H54 (cell line): ENCODE measurements at regions not wholly inside any gene's neighbourhood (a gene's known extent, or its start where the extent isn't known, plus 50 kb on each side); places are given as distances from the start of the nearest gene placed in this dataset.

Experiments
- DNase-seq: peaks from one replicate; pipeline ENCODE4 v3.0.0; 2011; ENCODE audit warnings: low spot score, mixed read lengths; ENCODE audit not compliant: insufficient read length
- FAIRE-seq: peaks from 3 replicates; lab custom pipeline; 2011; peaks lifted over from hg19 to GRCh38; lab: Jason Lieb, UNC
- POLR2A ChIP-seq: IDR thresholded peaks from 2 replicates; pipeline ENCODE4 v1.6.1; 2011; ENCODE audit warnings: low read depth, mild to moderate bottlenecking, low read length

- no peak for TF ChIP-seq POLR2A
- DNase-seq (no peak), FAIRE-seq (no peak)
These were observed 53.8 kb upstream of the FBN2 start for GRCh38 chr5:128591598-128592455.

- DNase-seq = no peak
- FAIRE-seq = no peak
- no peak for TF ChIP-seq POLR2A
These were observed 58.0 kb upstream of the FBN2 start for GRCh38 chr5:128596071-128596470.

- no peak for DNase-seq
- no peak for FAIRE-seq
- TF ChIP-seq POLR2A = no peak
These were observed 59.1 kb upstream of the FBN2 start for GRCh38 chr5:128597156-128597555.

- FAIRE-seq (no peak), DNase-seq (no peak)
- TF ChIP-seq POLR2A = no peak
These were observed 75.1 kb upstream of the FBN2 start for GRCh38 chr5:128613128-128613527.

DNA sequence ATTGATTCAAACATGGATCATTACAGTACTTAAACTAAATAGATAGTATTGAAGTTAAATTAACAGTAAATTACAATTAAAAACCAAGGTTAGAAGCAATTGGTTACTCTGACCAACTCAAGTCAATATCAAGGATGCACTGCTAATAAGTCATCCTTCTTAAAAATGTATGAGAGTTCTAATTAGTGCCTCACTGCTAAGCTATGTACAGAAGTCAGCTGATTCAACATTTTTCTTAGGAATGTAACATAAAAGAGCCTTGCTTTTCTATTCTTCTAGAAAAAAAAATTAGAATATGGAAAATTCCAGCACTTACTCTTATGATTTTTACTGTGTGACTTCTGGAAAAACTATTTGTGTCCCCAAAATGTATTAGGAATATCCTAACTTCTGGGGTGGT is 75.7 kb upstream of the FBN2 start:
- no peak for TF ChIP-seq POLR2A

GRCh38 chr5:128615578-128615977 is 77.5 kb upstream of the FBN2 start:
- DNase-seq (no peak), FAIRE-seq (no peak)
- TF ChIP-seq POLR2A = no peak

More for the DNA sequence above, 75.7 kb upstream of the FBN2 start:
- no peak for DNase-seq
- FAIRE-seq = no peak

DNA sequence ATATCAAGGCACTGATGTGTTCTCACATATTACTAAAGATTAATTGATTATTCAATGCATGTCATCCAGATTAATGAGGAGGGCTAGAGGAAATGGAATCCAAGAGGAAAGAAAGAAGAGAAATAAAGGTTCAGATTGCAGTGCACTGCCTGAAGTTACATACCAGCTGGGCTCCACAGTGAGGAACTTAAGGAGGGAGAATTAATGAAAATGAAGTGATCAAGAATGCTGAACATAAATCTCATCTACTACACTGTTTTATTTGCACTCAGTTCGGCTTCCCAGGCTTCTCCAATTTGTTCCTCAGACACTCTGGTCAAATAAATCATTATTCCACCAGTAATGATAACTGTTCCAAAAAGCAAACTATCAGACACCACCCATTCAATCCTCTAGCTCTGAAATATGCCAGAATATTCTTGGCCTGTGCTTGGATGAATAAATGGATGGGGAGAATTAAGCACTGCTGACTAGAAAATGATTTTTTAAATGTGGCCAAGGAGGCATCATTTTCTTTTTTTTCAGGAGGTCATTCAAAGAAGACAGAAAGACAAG is 88.6 kb upstream of the FBN2 start:
- TF ChIP-seq POLR2A = no peak
- FAIRE-seq = no peak
- no peak for DNase-seq

DNA sequence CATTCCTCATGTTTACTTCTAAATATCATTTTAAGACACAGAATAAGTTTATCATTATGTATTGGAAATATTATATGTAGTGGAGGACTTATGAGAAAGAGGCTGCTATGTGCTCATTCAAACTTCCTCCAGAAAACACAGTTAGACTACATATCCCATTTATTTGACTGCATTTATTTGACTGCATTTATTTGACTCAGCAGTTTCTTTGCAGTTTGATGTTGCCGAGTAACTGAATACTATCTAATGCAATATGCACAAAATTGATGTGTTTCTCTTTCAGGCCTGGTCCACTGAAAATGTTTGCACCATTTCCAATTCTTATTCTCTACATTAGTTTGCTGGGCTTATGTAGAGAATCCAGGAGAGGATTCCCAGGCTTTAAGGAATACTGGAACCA is 89.9 kb upstream of the FBN2 start:
- DNase-seq (no peak), FAIRE-seq (no peak)
- no peak for TF ChIP-seq POLR2A

DNA sequence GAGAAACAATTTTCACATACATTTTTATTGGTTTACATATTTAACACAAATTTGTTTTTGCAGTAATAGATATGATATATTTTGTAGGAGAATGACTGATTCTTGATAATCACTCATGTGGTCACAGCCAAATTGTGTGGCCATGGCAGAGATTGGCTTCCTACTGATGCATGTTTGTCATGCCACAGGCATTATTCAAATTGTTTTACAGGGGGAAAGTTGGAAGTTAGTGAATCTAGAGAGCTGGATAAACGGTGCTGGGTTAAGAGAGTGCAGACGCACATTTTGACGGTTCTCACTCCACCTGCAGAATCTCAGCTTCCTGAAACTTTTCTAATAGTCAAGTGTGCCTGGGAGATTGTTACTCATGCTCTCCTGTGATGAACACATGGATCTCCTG is 91.1 kb upstream of the FBN2 start:
- FAIRE-seq = no peak
- no peak for TF ChIP-seq POLR2A

DNA sequence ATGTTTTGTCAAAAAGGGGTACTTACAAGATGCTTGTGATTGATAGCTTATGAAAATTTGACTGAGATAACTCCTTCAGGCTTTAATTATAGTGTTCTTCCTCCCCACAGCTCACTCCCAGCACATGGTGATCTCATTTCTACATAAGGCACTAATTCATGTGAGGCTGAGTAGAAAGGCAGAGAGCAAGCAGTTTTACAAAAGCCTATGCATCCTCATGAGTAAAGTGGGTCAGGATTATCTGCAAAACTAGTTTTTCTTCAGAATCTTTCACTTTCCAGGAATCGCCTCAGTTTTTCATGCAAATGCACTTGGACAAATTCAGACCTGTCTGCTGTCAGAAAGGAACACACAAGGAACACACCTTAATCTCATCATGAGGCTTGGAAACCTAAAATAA is 92.1 kb upstream of the FBN2 start:
- FAIRE-seq = no peak
- no peak for TF ChIP-seq POLR2A
- DNase-seq = no peak

More for the DNA sequence above, 91.1 kb upstream of the FBN2 start:
- no peak for DNase-seq

GRCh38 chr5:128631771-128632170 is 93.7 kb upstream of the FBN2 start:
- no peak for FAIRE-seq
- TF ChIP-seq POLR2A = no peak
- no peak for DNase-seq

DNA sequence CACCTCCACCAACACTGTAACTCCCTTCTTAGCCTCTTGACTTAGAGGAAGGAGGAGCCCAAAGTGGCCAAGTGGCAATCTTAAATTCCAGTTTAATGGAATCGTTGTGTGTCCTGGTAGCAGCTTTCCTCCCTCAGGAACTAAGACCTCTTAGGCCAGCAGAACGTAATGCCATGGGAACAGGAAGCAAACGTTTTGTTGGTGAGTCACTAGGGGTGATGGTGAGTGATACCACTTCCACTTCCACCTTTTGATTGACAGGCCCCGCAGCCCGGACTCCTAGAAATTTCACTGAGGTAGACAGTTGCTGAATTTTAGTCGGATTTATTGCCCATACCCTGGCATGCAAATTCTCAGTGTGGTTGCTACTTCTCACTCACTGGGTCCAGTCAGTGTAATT is 94.2 kb upstream of the FBN2 start:
- FAIRE-seq (no peak), DNase-seq (no peak)
- no peak for TF ChIP-seq POLR2A

DNA sequence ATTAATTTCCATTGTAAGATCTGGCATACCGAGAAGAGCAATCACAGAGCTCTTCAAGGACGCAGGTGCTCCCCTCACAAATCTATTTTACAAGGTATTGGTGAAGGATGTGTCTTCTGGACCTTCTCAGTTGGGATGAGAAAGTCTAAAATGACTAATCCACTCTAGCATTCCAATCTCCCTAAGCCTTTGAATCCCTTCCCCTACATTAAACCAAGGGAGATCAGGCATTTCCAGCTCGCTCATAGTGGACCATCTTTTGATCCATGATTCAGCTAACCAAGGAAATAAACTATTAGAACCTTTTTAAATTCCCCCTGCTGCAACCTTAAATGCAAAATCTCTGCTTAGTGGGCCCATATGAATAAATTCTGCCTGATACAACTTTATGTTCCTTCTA is 95.9 kb upstream of the FBN2 start:
- FAIRE-seq (no peak), DNase-seq (no peak)
- TF ChIP-seq POLR2A = no peak

DNA sequence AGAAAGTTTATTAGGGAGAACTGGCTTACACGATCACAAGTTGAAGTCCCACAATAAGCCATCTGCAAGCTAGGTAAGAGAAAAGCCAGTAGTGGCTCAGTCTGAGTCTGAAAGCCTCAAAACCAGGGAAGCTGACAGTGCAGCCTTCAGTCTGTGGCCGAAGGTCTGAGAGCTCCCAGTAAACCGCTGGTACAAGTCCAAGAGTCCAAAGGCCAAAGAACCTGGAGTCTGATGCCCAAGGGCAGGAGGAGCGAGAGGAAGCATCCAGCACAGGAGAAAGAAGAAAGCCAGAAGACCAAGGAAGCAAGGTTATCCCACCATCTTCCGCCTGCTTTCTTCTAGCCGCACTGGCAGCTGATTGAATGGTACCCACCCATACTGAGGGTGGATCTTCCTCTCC is 97.3 kb upstream of the FBN2 start:
- DNase-seq (no peak), FAIRE-seq (no peak)
- TF ChIP-seq POLR2A = no peak

GRCh38 chr5:128636361-128636760 is 98.3 kb upstream of the FBN2 start:
- DNase-seq (no peak), FAIRE-seq (no peak)
- TF ChIP-seq POLR2A = no peak

DNA sequence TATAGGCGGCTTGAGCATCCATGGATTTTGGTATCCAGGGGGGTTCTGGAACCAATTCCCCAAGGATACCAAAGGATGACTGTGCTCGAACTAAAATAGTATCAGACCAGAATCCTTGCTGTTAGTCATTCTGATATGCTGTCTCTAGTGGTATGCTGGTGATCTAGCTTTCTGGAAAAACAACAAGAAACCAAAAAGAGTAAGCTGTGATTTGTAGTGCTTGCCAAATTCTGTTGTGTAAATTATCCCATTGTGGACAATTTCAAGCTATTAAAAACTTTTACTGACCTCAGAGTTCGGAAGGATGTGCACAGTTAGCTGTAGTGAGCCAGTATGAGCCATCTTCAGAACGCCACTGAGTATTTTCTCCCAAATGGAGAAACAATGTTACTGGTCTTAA is 99.0 kb upstream of the FBN2 start:
- DNase-seq = no peak
- no peak for FAIRE-seq
- TF ChIP-seq POLR2A = no peak
